ENCODE measurements at regions not wholly inside any gene's neighbourhood (a gene's known extent, or its start where the extent isn't known, plus 50 kb on each side); places are given as distances from the start of the nearest gene placed in this dataset.

GRCh38 chr21:24636696-24637095 lies 970.6 kb downstream of the MRPL39 start:
- no peak for TF ChIP-seq CREB1 (IDR thresholded peaks at IDR 0.05)
- TF ChIP-seq, protein P1, sequence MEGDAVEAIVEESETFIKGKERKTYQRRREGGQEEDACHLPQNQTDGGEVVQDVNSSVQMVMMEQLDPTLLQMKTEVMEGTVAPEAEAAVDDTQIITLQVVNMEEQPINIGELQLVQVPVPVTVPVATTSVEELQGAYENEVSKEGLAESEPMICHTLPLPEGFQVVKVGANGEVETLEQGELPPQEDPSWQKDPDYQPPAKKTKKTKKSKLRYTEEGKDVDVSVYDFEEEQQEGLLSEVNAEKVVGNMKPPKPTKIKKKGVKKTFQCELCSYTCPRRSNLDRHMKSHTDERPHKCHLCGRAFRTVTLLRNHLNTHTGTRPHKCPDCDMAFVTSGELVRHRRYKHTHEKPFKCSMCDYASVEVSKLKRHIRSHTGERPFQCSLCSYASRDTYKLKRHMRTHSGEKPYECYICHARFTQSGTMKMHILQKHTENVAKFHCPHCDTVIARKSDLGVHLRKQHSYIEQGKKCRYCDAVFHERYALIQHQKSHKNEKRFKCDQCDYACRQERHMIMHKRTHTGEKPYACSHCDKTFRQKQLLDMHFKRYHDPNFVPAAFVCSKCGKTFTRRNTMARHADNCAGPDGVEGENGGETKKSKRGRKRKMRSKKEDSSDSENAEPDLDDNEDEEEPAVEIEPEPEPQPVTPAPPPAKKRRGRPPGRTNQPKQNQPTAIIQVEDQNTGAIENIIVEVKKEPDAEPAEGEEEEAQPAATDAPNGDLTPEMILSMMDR (IDR thresholded peaks at IDR 0.05; ENCODE audit: control extremely low read depth in 1 of 3, insufficient read depth in 1 of 3, low read depth in 1 of 3, low read length in 3 of 3): no peak
- no peak for TF ChIP-seq JUND (IDR thresholded peaks at IDR 0.05; ENCODE audit: low read length)
- TF ChIP-seq SP2 (IDR thresholded peaks at IDR 0.05; ENCODE audit: low read length): no peak
- no peak for TF ChIP-seq RAD21 (IDR thresholded peaks at IDR 0.05 in 1 of 2, conservative IDR thresholded peaks at IDR 0.05 in 1 of 2; ENCODE audit: low read depth in 2 of 2, low read length in 2 of 2)
- TF ChIP-seq HDAC6 (IDR thresholded peaks at IDR 0.05; ENCODE audit: low read depth, low read length): no peak
- TF ChIP-seq POLR2A (IDR thresholded peaks at IDR 0.05; ENCODE audit: control extremely low read depth in 1 of 2, low read depth in 2 of 2, low read length in 2 of 2): no peak
- TF ChIP-seq TEAD4 (IDR thresholded peaks at IDR 0.05; ENCODE audit: low read depth, low read length): no peak
- TF ChIP-seq TAF7 (optimal IDR thresholded peaks at IDR 0.05; ENCODE audit: borderline replicate concordance, low read depth, low read length): no peak
- TF ChIP-seq TAF1 (IDR thresholded peaks at IDR 0.05; ENCODE audit: low read depth, low read length): no peak
